HG02852 (cell line): ENCODE measurements at regions not wholly inside any gene's neighbourhood (a gene's known extent, or its start where the extent isn't known, plus 50 kb on each side); places are given as distances from the start of the nearest gene placed in this dataset.
"Not testable (repeated sequence)": the region's sequence is repeated elsewhere in the genome, so short reads cannot be mapped to it uniquely, and the experiment has no call there.

Source experiments
- ATAC-seq: cut with Tn5 transposase; IDR thresholded peaks from one replicate; pipeline ENCODE4 v1.9.1; 2021; ENCODE audit warnings: mild to moderate bottlenecking, moderate library complexity; ENCODE audit not compliant: unreplicated experiment

- ATAC-seq: not testable (repeated sequence)
Measured at GRCh38 chr6:156421301-156421700, 355.9 kb upstream of the ARID1B start.

DNA sequence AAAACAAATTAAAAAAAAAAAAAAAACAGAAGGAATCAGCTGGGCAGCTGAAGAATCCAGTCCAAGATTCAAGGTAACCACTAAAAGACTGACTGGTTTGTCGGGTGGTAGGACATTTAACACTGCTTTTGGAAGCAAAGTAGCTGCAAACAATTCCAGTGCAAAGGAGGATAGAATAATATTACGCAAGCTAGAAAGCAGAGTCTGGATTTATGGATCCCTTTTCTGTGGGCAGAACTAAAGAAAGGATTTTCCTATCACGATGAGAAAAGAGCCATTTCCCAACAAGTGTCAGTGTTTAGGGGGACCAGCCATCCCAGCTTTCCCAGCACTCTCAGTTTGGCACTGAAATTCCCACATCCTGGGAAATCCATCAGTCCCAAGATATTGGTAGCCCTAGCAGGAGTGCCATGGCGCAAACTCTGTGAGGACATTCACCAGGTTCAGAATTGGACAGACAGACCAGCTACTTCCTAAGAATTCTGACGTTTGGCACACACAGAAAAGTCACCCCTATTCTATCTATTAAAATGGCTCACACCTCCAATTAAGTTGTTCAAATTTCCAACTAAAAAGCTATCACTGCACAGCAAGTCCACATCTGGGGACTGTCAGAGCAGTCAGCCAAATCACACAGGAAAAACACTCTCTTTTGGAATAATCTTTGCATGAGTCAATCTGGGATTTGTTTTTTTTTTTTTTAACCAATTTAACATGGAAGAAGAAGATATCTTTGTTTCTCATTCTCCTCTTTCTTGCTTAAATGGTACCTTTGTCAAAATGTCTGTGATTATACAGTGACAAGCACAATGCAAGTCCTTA, 356.8 kb upstream of the ARID1B start:
- no peak for ATAC-seq

DNA sequence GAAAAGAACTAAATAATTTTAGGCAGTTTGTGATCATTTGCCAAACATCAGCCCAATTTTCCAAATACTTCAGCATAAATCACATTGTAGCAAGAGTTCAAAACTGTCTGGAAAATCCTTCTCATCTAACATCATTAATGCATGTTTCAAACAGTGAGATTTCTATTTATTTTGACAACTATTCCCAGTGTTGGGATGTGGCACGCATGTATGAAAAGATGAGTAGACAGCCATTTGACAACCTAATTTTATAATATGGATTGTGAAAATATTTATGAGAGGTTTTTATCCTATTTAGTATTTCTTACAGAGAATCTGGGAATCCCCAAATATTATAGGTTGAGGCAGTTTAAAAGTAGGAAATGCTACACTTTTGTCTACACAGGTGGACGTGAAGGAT, 357.6 kb upstream of the ARID1B start:
- no peak for ATAC-seq

- ATAC-seq: no peak
Measured at GRCh38 chr6:156418253-156418652, 358.9 kb upstream of the ARID1B start.

- ATAC-seq: no peak
Measured at GRCh38 chr6:156416391-156416790, 360.8 kb upstream of the ARID1B start.

GRCh38 chr6:156413154-156413553, 364.0 kb upstream of the ARID1B start:
- no peak for ATAC-seq

GRCh38 chr6:156410649-156411048, 366.5 kb upstream of the ARID1B start:
- ATAC-seq: no peak

DNA sequence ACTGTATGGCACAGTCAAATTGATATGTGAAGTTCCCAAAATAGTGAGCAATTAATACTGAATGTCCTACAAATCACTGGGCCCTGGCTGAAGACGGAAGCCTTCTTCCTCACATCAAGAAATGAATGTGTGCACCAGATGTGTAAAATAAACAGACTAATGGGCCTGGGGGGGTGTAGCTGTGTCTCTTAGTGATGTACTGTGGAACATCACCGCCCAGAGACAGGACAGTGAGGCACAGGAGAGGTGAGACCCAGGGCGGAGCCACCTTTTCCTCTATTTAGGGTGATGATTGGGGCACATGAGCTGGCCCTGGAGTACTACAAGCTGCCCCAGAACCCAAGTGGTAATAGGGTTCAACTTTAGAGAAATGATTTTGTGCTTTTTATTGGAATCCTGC, 368.5 kb upstream of the ARID1B start:
- ATAC-seq: no peak

- ATAC-seq: no peak
Measured at GRCh38 chr6:156407334-156407733, 369.8 kb upstream of the ARID1B start.

GRCh38 chr6:156406688-156407087, 370.5 kb upstream of the ARID1B start:
- ATAC-seq: no peak

GRCh38 chr6:156406099-156406498, 371.1 kb upstream of the ARID1B start:
- ATAC-seq: no peak

DNA sequence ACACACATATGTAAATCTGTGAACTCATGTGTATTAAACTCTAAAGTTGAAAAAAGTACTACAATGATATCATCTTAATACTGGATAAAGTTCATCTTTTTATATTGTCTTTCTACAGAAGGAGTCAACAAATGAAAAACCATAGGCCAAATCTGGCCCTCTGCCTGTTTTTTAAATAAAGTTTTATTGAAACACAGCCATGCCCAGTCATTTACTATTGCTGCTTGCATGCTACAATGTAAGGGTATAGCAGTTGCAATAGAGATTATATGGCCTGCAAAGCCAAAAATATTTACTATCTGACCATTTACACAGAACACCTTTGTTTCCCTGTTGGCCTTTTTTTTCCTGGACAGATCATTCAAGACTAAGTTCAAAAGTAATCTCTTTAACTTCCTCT, 374.6 kb upstream of the ARID1B start:
- no peak for ATAC-seq

GRCh38 chr6:156402227-156402626, 375.0 kb upstream of the ARID1B start:
- ATAC-seq: no peak

DNA sequence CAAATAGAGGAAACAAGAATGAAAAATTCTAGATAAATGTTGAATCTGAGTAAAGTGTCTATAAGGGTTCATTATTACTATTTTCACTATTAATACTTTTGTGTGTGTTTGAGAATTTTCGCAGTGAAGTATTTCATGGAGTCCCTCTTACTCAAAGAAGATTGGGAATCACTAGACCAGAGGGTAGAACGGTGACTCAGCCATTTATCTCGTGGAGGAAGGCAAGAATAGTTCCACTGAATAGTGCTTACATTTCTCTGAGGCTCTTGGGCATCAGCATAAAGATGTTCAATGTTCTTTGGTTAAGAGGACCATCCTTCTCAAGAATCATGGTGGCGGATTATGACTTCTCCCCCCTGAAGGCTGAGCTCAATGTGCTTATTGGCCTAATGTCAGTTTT, 376.7 kb upstream of the ARID1B start:
- ATAC-seq: no peak

- ATAC-seq: no peak
Measured at GRCh38 chr6:156398966-156399365, 378.2 kb upstream of the ARID1B start.

- no peak for ATAC-seq
Measured at GRCh38 chr6:156398371-156398770, 378.8 kb upstream of the ARID1B start.

- ATAC-seq: no peak
Measured at GRCh38 chr6:156396791-156397418, 380.3 kb upstream of the ARID1B start.

DNA sequence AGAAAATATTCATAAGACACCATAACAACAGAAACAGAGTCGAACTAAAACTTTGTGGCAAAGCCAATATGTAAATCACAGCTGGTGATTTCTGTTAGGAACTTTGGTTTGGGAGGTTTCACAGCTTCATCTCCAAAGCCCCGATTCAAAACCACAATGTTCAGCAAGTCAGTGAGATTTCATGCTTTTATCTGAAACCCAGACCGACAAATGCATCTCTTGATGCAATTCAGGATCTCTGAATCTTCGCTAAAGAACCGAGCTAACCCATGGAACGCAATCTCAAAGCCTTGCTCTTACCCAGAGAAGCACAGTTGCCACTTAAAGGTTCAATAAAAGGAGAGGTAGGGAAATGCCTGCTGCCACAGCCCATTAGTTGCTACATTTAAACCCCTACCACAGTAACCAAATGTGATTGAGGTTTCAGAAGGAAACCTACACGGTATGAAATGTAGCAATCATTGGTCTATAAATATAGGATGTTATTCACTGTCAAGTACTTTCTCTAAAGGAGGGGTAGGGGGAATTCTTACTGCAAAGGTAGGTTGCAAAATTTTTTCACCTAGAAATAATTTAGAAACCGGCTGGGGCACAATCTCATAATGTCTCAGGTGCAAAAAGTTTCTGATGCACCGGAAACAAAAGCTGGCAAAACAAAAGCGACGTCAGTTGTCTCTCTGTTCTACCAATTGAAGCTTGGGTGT, 381.0 kb upstream of the ARID1B start:
- peak; percentile 48 for ATAC-seq

- peak; percentile 58 for ATAC-seq
Measured at GRCh38 chr6:156395276-156395675, 381.9 kb upstream of the ARID1B start.

DNA sequence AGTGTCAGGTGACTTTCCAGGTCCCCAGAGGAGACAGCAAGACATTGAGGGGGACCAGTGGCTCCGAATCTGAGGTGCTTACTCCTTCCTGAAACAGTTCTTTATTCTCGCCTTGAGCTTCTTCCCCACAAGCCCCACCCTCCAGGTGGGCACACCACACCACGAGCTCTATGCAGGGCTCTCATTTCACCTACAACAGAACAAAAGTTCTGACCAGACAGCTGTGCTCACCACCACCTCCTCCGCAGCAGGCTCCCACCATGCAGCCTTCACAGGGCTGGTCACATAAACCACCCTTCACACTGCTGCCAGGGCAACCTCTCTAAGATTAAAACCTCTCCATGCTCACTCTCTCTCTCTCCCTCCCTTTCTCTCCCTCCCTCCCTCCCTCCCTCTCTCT, 384.5 kb upstream of the ARID1B start:
- ATAC-seq: no peak

DNA sequence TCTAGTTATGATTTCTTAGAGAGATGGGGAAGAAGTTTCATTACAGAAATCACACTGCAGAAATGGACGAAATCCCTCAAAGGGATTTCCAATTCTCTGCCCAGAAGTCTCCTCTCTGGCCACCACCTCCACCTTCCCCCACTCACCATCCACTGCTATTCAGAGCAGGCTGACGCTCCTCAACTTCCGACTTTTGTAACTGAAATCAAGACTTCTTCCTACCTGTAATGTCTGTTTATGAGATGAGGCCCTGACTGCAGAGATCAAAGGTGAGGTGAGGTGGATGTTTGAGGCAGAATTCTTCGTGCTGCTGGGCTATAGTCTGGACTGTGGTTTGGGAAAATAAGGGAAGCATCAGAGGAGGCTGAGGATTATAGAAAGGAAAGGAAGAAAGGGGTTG, 385.2 kb upstream of the ARID1B start:
- no peak for ATAC-seq
